ENCODE measurements at regions not wholly inside any gene's neighbourhood (a gene's known extent, or its start where the extent isn't known, plus 50 kb on each side); places are given as distances from the start of the nearest gene placed in this dataset.

GRCh38 chr20:11162026-11162775 is 488.4 kb upstream of the JAG1 start (continued):
- TF ChIP-seq RAD21 (IDR thresholded peaks at IDR 0.05 in 1 of 2, conservative IDR thresholded peaks at IDR 0.05 in 1 of 2; ENCODE audit: low read depth in 2 of 2, low read length in 2 of 2) (no peak), KDM5A (IDR thresholded peaks at IDR 0.05; ENCODE audit: low read length) (no peak), CTBP2 (IDR thresholded peaks at IDR 0.05; ENCODE audit: borderline replicate concordance, insufficient read depth, insufficient read length, low read length) (no peak)

All from H1 (cell line).